ENCODE measurements at regions not wholly inside any gene's neighbourhood (a gene's known extent, or its start where the extent isn't known, plus 50 kb on each side); places are given as distances from the start of the nearest gene placed in this dataset.

GRCh38 chr3:24639061-24639460 lies 144.4 kb upstream of the THRB start:
- TF ChIP-seq GATA2 (IDR thresholded peaks at IDR 0.05; ENCODE audit: insufficient read depth, insufficient read length, low read depth, low read length) (no peak), CTCF (IDR thresholded peaks at IDR 0.05; ENCODE audit: extremely low read depth in 1 of 2, insufficient read depth in 1 of 2, low read depth in 1 of 2, low read length in 2 of 2) (no peak), EZH2 (IDR thresholded peaks at IDR 0.05; ENCODE audit: borderline replicate concordance, low read depth, low read length, severe bottlenecking) (no peak)

Data from endothelial cell of umbilical vein (primary cell).